Activated T-helper 17 cell treated with anti-CD3 and anti-CD28 coated beads, Interleukin-2, amount 50 U/mL, for 72 hours (primary cell): ENCODE measurements at regions not wholly inside any gene's neighbourhood (a gene's known extent, or its start where the extent isn't known, plus 50 kb on each side); places are given as distances from the start of the nearest gene placed in this dataset.
"Not testable (repeated sequence)": the region's sequence is repeated elsewhere in the genome, so short reads cannot be mapped to it uniquely, and the experiment has no call there.

Source experiments
- ATAC-seq: fragments of 150-1000 bp; cut with Tn5 transposase; replicated peaks from 2 replicates; pipeline ENCODE4 v1.10.0; 2021; ENCODE audit warnings: mild to moderate bottlenecking, moderate library complexity
- H3K27ac Mint-ChIP-seq: one replicate; pipeline ENCODE4 v1.8.0; 2022; ENCODE audit warnings: mixed read lengths
- H3K27me3 Mint-ChIP-seq: one replicate; pipeline ENCODE4 v1.8.0; 2022; ENCODE audit warnings: mixed read lengths
- H3K36me3 Mint-ChIP-seq: one replicate; pipeline ENCODE4 v1.8.0; 2022; ENCODE audit warnings: low read depth, mild to moderate bottlenecking, mixed read lengths
- H3K4me1 Mint-ChIP-seq: one replicate; pipeline ENCODE4 v1.8.0; 2022; ENCODE audit warnings: mixed read lengths
- H3K4me3 Mint-ChIP-seq: one replicate; pipeline ENCODE4 v1.8.0; 2022; ENCODE audit warnings: mild to moderate bottlenecking, mixed read lengths
- H3K9me3 Mint-ChIP-seq: one replicate; pipeline ENCODE4 v1.8.0; 2022; ENCODE audit warnings: mixed read lengths

DNA sequence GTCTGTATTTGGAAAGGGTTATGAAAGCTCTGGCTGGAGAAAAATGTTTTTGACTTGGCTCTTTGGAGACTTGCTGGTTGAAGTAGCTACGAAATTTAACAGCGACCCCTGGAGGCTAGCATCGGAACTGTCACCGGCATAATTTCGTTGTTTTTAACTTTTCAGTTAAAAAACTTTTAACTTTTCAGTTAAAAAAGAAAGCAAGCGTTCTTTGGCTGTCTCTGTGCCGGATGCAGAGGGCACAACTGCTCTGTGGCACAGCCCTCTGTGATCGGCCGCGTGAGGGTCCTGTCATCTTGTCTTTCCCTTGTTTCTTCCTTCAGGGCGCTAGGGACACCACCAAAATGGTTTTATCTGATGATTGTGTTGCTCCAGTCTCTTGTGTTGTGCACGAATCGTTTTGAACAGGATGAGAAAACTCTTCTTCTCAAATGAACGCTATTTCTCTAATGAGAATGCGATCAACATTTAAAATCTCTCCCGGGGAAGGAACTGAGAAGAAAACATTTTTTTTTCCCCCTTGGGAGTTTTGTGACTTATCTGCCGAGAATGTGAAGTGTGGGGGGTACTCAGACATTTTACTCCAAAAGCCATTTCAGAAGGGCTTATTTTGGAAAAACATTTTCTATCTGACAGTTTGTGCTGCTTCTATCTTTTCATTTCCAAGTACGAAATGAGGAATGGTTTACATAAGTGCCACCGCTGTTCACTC, 57.1 kb downstream of the ADCYAP1 start:
- no peaks in the 10 kb centered on the region for H3K4me1 Mint-ChIP-seq
- no peak for ATAC-seq
- H3K9me3 Mint-ChIP-seq = no peaks in the 10 kb centered on the region
- no peaks in the 10 kb centered on the region for H3K36me3 Mint-ChIP-seq
- H3K27ac Mint-ChIP-seq = no peak overlapping the region
- H3K27me3 Mint-ChIP-seq = peaks cover 25% of the 10 kb centered on the region
- no peak overlapping the region for H3K4me3 Mint-ChIP-seq

DNA sequence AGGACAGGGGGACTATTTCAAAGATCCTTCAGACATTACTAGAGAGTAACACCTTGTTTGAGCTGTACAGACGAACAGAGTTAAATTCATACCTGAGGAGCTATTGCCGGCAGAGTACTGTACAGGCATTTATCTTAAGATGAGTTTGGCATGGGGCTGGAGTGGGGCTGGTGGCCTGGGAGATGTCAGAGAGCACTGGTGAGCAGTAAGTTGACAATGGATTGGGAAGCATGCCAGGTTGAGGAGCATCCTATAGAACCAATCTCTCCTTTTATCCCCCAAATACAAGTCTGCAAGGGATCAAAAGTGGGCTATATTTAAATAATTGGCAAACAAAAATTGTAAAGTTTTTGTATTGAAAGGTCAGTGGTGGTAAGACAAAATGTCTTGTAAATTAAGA, 58.6 kb downstream of the ADCYAP1 start:
- H3K36me3 Mint-ChIP-seq = no peaks in the 10 kb centered on the region
- H3K27ac Mint-ChIP-seq = no peak overlapping the region
- no peak for ATAC-seq
- H3K9me3 Mint-ChIP-seq = no peaks in the 10 kb centered on the region
- H3K4me1 Mint-ChIP-seq = no peaks in the 10 kb centered on the region
- no peak overlapping the region for H3K4me3 Mint-ChIP-seq
- H3K27me3 Mint-ChIP-seq = peaks cover 25% of the 10 kb centered on the region

DNA sequence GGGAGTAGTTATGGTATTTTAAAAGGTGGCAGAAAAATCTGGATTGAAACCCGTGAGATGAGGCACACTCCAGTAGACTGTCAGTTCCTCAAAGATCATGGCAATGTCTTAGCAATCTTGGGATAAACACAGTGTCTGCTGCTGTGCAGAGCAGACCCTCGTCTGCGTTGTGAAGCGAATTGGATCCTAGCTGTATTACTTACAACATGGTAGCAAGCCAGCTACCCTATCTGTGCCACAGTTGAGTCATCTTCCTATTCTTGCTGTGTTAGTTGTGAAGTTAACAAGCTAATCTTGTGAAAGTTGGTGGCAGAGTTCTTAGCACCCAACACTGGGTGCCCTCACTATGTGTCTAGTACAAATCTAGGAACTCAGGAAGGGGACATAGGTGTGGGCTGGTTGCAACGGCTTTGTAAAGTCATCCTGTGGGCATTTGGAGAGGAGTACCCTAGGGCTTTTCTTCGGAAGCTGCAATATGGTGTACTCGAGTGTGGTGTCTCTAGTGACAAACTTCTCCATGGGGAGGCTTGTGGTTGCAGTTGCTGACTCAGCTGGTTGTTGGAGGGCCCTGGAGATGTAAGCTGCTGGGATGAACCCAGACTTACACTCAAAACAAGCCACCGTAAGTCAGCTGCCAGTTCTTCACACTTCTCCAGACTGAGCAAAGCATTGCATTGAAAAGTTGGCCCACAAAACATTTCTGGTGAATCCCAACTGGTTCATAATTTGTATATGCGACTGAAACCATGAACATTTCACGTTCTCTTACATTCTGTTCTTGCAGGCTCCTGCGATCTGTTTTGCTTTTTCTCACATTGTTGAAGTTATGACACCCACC, 61.5 kb downstream of the ADCYAP1 start:
- Mint-ChIP-seq H3K27me3 (peaks cover 24% of the 10 kb centered on the region), H3K36me3 (no peaks in the 10 kb centered on the region), H3K4me3 (no peak overlapping the region), H3K9me3 (peaks cover 7% of the 10 kb centered on the region), H3K4me1 (no peaks in the 10 kb centered on the region), H3K27ac (no peak overlapping the region)
- no peak for ATAC-seq

DNA sequence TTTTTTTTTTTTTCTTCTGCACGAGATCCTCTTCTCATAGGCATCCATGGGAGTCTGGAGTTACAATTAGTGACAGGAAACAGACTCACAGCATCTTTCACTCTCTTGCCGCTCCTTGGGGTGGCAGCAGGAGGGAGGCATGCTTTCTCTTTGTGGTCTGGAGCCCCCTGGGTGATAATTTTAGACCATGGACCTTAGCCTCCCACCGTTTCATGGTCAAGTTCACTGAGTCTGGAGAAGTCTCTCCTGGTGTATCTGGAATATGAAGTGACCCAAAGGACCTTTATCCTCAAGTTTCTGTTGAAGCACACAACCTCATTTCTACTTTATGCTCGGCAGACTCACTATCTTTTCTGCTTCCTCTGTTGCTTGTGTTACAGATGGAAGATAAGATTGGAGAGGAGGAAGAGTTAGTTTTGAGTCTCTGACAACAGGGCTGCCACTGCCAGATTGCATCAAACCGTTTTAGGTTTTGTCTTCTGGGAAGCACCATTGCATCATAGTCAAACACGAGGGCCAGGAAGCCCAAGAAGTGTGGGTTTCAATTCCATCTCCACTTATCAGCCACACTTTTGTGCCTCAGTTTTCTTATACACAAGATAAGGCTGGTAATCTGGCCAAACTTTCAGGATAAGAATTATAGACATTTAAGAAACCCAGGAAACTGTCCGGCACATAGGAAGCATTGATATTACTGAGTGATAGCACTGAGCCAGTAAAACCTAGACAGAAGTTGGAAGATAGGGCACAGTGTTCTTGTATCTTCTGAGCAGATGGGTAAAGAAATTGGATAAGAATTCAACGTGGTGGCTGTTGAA, 62.3 kb downstream of the ADCYAP1 start:
- Mint-ChIP-seq H3K9me3 (peaks cover 7% of the 10 kb centered on the region), H3K36me3 (no peaks in the 10 kb centered on the region), H3K4me1 (no peaks in the 10 kb centered on the region), H3K4me3 (no peak overlapping the region), H3K27ac (no peak overlapping the region), H3K27me3 (peaks cover 24% of the 10 kb centered on the region)
- ATAC-seq = no peak

DNA sequence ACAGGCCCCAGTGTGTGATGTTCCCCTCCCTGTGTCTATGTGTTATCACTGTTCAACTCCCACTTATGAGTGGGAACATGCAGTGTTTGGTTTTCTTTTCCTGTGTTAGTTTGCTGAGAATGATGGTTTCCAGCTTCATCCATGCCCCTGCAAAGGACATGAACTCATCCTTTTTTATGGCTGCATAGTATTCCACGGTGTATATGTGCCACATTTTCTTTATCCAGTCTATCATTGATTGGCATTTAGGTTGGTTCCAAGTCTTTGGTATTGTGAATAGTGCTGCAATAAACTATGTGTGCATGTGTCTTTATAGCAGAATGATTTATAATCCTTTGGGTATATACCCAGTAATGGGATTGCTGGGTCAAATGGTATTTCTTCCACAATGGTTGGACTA, 64.2 kb downstream of the ADCYAP1 start:
- H3K27me3 Mint-ChIP-seq = peaks cover 15% of the 10 kb centered on the region
- H3K4me1 Mint-ChIP-seq, H3K9me3 Mint-ChIP-seq, ATAC-seq, H3K4me3 Mint-ChIP-seq, H3K27ac Mint-ChIP-seq, H3K36me3 Mint-ChIP-seq: not testable (repeated sequence)

DNA sequence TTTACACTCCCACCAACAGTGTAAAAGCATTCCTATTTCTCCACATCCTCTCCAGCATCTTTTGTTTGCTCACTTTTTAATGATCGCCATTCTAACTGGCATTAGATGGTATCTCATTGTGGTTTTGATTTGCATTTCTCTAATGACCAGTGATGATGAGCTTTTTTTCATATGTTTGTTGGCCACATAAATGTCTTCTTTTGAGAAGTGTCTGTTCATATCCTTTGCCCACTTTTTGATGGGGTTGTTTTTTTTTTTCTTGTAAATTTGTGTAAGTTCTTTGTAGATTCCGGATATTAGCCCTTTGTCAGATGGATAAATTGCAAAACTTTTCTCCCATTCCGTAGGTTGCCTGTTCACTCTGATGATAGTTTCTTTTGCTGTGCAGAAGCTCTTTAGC, 64.6 kb downstream of the ADCYAP1 start:
- H3K4me1 Mint-ChIP-seq, H3K36me3 Mint-ChIP-seq, ATAC-seq, H3K27ac Mint-ChIP-seq, H3K9me3 Mint-ChIP-seq, H3K4me3 Mint-ChIP-seq: not testable (repeated sequence)
- H3K27me3 Mint-ChIP-seq = peaks cover 11% of the 10 kb centered on the region

DNA sequence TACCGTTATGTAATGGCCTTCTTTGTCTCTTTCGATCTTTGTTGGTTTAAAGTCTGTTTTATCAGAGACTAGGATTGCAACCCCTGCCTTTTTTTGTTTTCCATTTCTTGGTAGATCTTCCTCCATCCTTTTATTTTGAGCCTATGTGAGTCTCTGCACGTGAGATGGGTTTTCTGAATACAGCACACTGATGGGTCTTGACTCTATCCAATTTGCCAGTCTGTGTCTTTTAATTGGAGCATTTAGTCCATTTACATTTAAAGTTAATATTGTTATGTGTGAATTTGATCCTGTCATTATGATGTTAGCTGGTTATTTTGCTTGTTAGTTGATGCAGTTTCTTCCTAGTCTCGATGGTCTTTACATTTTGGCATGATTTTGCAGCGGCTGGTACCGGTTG, 69.9 kb downstream of the ADCYAP1 start:
- not testable (repeated sequence) for ATAC-seq, H3K27me3 Mint-ChIP-seq, H3K27ac Mint-ChIP-seq, H3K36me3 Mint-ChIP-seq, H3K4me1 Mint-ChIP-seq, H3K4me3 Mint-ChIP-seq
- peaks cover 20% of the 10 kb centered on the region for H3K9me3 Mint-ChIP-seq

DNA sequence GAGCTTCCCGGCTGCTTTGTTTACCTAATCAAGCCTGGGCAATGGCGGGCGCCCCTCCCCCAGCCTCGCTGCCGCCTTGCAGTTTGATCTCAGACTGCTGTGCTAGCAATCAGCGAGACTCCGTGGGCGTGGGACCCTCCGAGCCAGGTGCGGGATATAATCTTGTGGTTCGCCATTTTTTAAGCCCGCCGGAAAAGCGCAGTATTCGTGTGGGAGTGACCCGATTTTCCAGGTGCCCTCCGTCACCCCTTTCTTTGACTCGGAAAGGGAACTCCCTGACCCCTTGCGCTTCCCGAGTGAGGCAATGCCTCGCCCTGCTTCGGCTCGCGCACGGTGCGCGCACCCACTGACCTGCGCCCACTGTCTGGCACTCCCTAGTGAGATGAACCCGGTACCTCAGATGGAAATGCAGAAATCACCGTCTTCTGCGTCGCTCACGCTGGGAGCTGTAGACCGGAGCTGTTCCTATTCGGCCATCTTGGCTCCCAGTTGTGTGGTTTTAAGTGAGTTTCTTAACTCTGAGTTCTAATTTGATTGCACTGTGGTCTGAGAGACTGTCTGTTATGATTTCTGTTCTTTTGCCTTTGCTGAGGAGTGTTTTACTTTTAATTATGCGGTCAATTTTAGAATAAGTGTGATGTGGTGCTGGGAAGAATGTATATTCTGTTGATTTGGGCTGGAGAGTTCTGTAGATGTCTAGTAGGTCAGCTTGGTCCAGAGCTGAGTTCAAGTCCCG, 71.9 kb downstream of the ADCYAP1 start:
- not testable (repeated sequence) for H3K27ac Mint-ChIP-seq, H3K36me3 Mint-ChIP-seq, H3K4me3 Mint-ChIP-seq, ATAC-seq, H3K27me3 Mint-ChIP-seq, H3K4me1 Mint-ChIP-seq
- peaks cover 13% of the 10 kb centered on the region for H3K9me3 Mint-ChIP-seq

DNA sequence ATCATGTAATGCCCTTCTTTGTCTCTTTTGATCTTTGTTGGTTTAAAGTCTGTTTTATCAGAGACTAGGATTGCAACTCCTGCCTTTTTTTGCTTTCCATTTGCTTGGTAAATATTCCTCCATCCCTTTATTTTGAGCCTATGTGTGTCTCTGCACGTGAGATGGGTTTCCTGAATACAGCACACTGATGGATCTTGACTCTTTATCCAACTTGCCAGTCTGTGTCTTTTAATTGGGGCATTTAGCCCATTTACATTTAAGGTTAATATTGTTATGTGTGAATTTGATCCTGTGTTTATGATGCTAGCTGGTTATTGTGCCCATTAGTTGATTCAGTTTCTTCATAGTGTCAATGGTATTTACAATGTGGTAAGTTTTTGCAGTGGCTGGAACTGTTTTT, 72.7 kb downstream of the ADCYAP1 start:
- H3K27me3 Mint-ChIP-seq, H3K36me3 Mint-ChIP-seq, H3K4me3 Mint-ChIP-seq, H3K27ac Mint-ChIP-seq, ATAC-seq, H3K4me1 Mint-ChIP-seq: not testable (repeated sequence)
- H3K9me3 Mint-ChIP-seq = peaks cover 13% of the 10 kb centered on the region

DNA sequence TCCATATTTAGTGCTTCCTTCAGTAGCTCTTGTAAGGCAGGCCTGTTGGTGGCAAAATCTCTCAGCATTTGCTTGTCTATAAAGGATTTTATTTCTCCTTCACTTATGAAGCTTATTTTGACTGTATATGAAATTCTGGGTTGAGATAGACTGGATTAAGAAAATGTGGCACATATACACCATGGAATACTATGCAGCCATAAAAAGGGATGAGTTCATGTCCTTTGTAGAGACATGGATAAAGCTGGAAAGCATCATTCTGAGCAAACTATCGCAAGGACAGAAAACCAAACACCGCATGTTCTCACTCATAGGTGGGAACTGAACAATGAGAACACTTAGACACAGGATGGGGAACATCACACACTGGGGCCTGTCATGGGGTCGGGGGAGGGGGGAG, 73.1 kb downstream of the ADCYAP1 start:
- H3K9me3 Mint-ChIP-seq = peaks cover 13% of the 10 kb centered on the region
- not testable (repeated sequence) for H3K4me1 Mint-ChIP-seq, H3K36me3 Mint-ChIP-seq, H3K27ac Mint-ChIP-seq, H3K4me3 Mint-ChIP-seq, ATAC-seq, H3K27me3 Mint-ChIP-seq

DNA sequence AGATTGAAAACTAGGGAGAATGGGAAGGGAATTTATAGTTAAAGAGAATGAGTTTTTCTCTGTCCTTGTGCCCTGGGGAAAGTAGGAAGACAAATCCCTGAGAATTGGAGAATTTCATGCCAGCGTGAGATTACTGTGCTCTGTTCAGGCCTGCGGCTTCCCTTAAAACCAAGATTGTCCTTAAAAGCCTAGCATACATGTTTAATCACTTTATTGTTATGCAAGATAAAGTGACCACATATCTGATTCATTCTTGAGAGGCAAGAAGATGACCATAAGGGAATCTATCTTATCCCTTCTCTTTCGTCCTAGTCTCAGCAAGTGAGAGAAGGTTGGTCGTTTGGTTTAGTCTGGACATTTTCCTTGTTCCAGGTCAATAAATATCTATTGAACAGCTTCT, 75.9 kb downstream of the ADCYAP1 start:
- H3K27me3 Mint-ChIP-seq = peaks cover 4% of the 10 kb centered on the region
- H3K9me3 Mint-ChIP-seq = peaks cover 13% of the 10 kb centered on the region
- H3K4me3 Mint-ChIP-seq = no peak overlapping the region
- H3K27ac Mint-ChIP-seq = no peak overlapping the region
- ATAC-seq = no peak
- no peaks in the 10 kb centered on the region for H3K4me1 Mint-ChIP-seq
- H3K36me3 Mint-ChIP-seq = no peaks in the 10 kb centered on the region

DNA sequence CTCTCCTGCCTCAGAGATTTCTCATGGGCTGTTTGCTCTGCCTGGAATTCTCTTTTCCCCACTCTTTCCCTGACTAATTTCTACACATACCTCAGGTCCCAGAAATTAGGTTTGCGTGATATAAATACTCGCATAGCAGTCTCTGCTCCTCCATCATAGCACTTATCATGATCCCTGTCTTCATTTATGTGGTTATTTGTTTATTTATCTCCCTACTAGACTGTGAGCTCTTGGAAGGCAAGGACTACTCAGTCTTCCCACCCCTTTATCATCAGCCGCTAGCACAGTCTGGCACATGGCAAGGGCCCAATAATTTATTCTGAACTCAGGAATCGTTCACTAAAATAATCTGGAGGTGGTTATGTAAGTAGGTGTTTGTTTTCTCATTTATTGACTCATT, 79.3 kb downstream of the ADCYAP1 start:
- H3K27me3 Mint-ChIP-seq = no peaks in the 10 kb centered on the region
- ATAC-seq = no peak
- no peak overlapping the region for H3K4me3 Mint-ChIP-seq
- no peak overlapping the region for H3K27ac Mint-ChIP-seq
- H3K36me3 Mint-ChIP-seq = no peaks in the 10 kb centered on the region
- H3K4me1 Mint-ChIP-seq = no peaks in the 10 kb centered on the region
- H3K9me3 Mint-ChIP-seq = no peaks in the 10 kb centered on the region

DNA sequence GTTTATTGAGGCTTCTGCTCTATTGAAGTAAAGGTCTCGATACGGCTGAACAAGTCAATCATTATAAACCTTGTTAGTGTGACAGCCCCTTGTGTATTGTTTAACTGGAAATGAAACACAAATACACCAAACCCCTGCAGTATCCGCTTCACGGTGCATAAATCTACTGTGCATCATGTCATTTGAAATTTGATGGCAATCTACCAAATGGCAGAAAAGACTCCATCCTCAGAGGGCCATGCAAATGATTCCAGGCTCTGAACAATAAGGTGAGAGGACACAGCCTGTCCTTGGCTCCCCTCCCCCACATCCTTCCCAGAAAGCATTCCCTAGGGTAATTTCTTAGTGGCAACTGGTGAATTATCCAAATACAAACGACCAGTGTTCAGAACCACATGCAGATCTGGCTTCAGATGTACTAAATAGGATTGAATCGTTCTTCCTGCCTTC, 80.6 kb downstream of the ADCYAP1 start:
- Mint-ChIP-seq H3K36me3 (no peaks in the 10 kb centered on the region), H3K4me3 (no peak overlapping the region), H3K9me3 (no peaks in the 10 kb centered on the region), H3K4me1 (no peaks in the 10 kb centered on the region), H3K27ac (no peak overlapping the region), H3K27me3 (no peaks in the 10 kb centered on the region)
- no peak for ATAC-seq

DNA sequence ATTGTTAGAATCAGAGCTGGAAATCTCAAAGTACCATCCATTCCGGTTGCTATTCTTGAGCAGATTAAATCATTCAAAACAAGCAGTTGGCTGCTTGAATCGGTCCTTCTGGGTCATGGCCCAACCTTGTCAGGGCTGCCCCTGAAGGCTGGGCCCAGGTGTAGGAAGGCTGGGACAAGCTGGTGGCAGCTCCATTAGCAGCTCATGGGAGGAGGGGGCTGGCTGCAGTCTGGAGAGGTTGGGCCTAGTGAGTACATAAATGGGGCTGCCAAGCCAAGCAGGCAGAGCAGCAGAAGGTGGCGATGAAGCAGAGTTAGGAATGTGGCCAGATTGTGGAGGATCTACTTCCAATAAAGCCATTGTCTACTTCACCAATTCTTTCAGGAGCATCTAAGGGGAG, 81.4 kb downstream of the ADCYAP1 start:
- Mint-ChIP-seq H3K4me3 (no peak overlapping the region), H3K36me3 (no peaks in the 10 kb centered on the region), H3K4me1 (no peaks in the 10 kb centered on the region), H3K27me3 (peaks cover 3% of the 10 kb centered on the region), H3K9me3 (no peaks in the 10 kb centered on the region), H3K27ac (no peak overlapping the region)
- ATAC-seq = no peak
